ENCODE measurements at regions not wholly inside any gene's neighbourhood (a gene's known extent, or its start where the extent isn't known, plus 50 kb on each side); places are given as distances from the start of the nearest gene placed in this dataset.

GRCh38 chr4:111398906-111399330, 746.3 kb upstream of the FAM241A start:
- Histone ChIP-seq H3K9me3 (ENCODE audit: control insufficient read depth in 5 of 5, low read length in 5 of 5) (no peaks in the 10 kb centered on the region), H3K9ac (ENCODE audit: low read length in 5 of 5) (no peak overlapping the region), H3K36me3 (ENCODE audit: control insufficient read depth in 5 of 5, insufficient read depth in 5 of 5, low read length in 5 of 5) (no peaks in the 10 kb centered on the region), H3K27ac (ENCODE audit: low read depth, low read length) (no peak overlapping the region), H3K4me1 (ENCODE audit: control insufficient read depth in 5 of 5, insufficient read depth in 5 of 5, low read length in 5 of 5) (peaks cover 0 to 13% (median 0%) of the 10 kb centered on the region in 5 donors), H3K27me3 (ENCODE audit: control insufficient read depth in 5 of 5, insufficient read depth in 4 of 5, low read length in 5 of 5) (no peaks in the 10 kb centered on the region), H3K4me3 (ENCODE audit: low read depth in 1 of 5, low read length in 5 of 5) (no peak overlapping the region)

- no peak overlapping the region for H3K4me3 ChIP-seq (ENCODE audit: low read depth in 1 of 5, low read length in 5 of 5)
- H3K9me3 ChIP-seq (ENCODE audit: control insufficient read depth in 5 of 5, low read length in 5 of 5) = no peaks in the 10 kb centered on the region
- H3K36me3 ChIP-seq (ENCODE audit: control insufficient read depth in 5 of 5, insufficient read depth in 5 of 5, low read length in 5 of 5) = no peaks in the 10 kb centered on the region
- no peak overlapping the region for H3K9ac ChIP-seq (ENCODE audit: low read length in 5 of 5)
- peaks cover 0 to 13% (median 0%) of the 10 kb centered on the region in 5 donors for H3K4me1 ChIP-seq (ENCODE audit: control insufficient read depth in 5 of 5, insufficient read depth in 5 of 5, low read length in 5 of 5)
- no peaks in the 10 kb centered on the region for H3K27me3 ChIP-seq (ENCODE audit: control insufficient read depth in 5 of 5, insufficient read depth in 4 of 5, low read length in 5 of 5)
- no peak overlapping the region for H3K27ac ChIP-seq (ENCODE audit: low read depth, low read length)
Observed at GRCh38 chr4:111399623-111400022, 745.6 kb upstream of the FAM241A start.

- no peaks in the 10 kb centered on the region for H3K36me3 ChIP-seq (ENCODE audit: control insufficient read depth in 5 of 5, insufficient read depth in 5 of 5, low read length in 5 of 5)
- H3K9ac ChIP-seq (ENCODE audit: low read length in 5 of 5) = no peak overlapping the region
- peaks cover 0 to 13% (median 0%) of the 10 kb centered on the region in 5 donors for H3K4me1 ChIP-seq (ENCODE audit: control insufficient read depth in 5 of 5, insufficient read depth in 5 of 5, low read length in 5 of 5)
- H3K9me3 ChIP-seq (ENCODE audit: control insufficient read depth in 5 of 5, low read length in 5 of 5) = no peaks in the 10 kb centered on the region
- no peak overlapping the region for H3K4me3 ChIP-seq (ENCODE audit: low read depth in 1 of 5, low read length in 5 of 5)
- no peak overlapping the region for H3K27ac ChIP-seq (ENCODE audit: low read depth, low read length)
- no peaks in the 10 kb centered on the region for H3K27me3 ChIP-seq (ENCODE audit: control insufficient read depth in 5 of 5, insufficient read depth in 4 of 5, low read length in 5 of 5)
Observed at GRCh38 chr4:111400741-111401140, 744.5 kb upstream of the FAM241A start.

GRCh38 chr4:111404673-111405072, 740.6 kb upstream of the FAM241A start:
- H3K4me1 ChIP-seq (ENCODE audit: control insufficient read depth in 5 of 5, insufficient read depth in 5 of 5, low read length in 5 of 5) = peaks cover 0 to 1% (median 0%) of the 10 kb centered on the region in 5 donors

DNA sequence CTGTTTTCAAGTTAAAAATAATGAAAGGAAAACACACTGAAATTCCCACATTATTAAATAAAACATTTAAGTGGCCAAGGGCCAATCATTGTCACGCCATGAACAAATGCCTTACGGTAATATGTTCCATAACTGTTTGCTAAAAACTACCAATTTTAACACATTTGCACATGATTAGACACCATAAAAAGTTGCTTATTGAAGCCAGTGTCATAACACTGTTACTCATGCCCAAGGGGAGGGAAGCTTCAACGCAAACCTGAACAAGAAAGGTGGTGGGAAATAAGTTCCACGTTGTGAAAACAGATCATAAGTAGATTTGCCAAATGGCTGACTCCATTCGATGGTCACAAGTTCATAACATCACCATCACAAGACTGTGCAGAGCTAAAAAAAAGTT, 739.3 kb upstream of the FAM241A start:
- H3K36me3 ChIP-seq (ENCODE audit: control insufficient read depth in 5 of 5, insufficient read depth in 5 of 5, low read length in 5 of 5) = no peaks in the 10 kb centered on the region

More at GRCh38 chr4:111404673-111405072, 740.6 kb upstream of the FAM241A start:
- Histone ChIP-seq H3K27ac (ENCODE audit: low read depth, low read length) (no peak overlapping the region), H3K36me3 (ENCODE audit: control insufficient read depth in 5 of 5, insufficient read depth in 5 of 5, low read length in 5 of 5) (no peaks in the 10 kb centered on the region), H3K9ac (ENCODE audit: low read length in 5 of 5) (no peak overlapping the region), H3K4me3 (ENCODE audit: low read depth in 1 of 5, low read length in 5 of 5) (no peak overlapping the region), H3K9me3 (ENCODE audit: control insufficient read depth in 5 of 5, low read length in 5 of 5) (peaks cover 0 to 4% (median 3%) of the 10 kb centered on the region in 5 donors), H3K27me3 (ENCODE audit: control insufficient read depth in 5 of 5, insufficient read depth in 4 of 5, low read length in 5 of 5) (no peaks in the 10 kb centered on the region)

DNA sequence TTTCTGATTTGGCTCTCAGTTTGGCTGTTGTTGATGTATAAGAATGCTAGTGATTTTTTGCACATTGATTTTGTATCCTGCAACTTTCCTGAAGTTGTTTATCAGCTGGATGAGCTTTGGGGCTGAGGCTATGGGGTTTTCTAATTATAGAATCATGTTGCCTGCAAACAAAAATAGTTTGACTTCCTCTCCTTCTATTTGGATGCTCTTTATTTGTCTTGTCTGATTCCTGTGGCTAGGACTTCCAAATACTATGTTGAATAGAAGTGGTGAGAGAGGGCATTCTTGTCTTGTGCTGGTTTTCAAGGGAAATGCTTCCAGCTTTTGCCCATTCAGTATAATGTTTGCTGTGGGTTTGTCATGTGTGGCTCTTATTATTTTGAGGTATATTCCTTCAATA, 734.7 kb upstream of the FAM241A start:
- H3K4me3 ChIP-seq (ENCODE audit: low read depth in 1 of 5, low read length in 5 of 5) = no peak overlapping the region
- H3K27ac ChIP-seq (ENCODE audit: low read depth, low read length) = no peak overlapping the region
- no peaks in the 10 kb centered on the region for H3K36me3 ChIP-seq (ENCODE audit: control insufficient read depth in 5 of 5, insufficient read depth in 5 of 5, low read length in 5 of 5)
- no peaks in the 10 kb centered on the region for H3K27me3 ChIP-seq (ENCODE audit: control insufficient read depth in 5 of 5, insufficient read depth in 4 of 5, low read length in 5 of 5)
- no peaks in the 10 kb centered on the region for H3K4me1 ChIP-seq (ENCODE audit: control insufficient read depth in 5 of 5, insufficient read depth in 5 of 5, low read length in 5 of 5)
- H3K9ac ChIP-seq (ENCODE audit: low read length in 5 of 5) = no peak overlapping the region
- H3K9me3 ChIP-seq (ENCODE audit: control insufficient read depth in 5 of 5, low read length in 5 of 5) = peaks cover 0 to 10% (median 4%) of the 10 kb centered on the region in 5 donors

More for the DNA sequence above, 739.3 kb upstream of the FAM241A start:
- Histone ChIP-seq H3K4me1 (ENCODE audit: control insufficient read depth in 5 of 5, insufficient read depth in 5 of 5, low read length in 5 of 5) (no peaks in the 10 kb centered on the region), H3K4me3 (ENCODE audit: low read depth in 1 of 5, low read length in 5 of 5) (no peak overlapping the region), H3K9ac (ENCODE audit: low read length in 5 of 5) (no peak overlapping the region), H3K27ac (ENCODE audit: low read depth, low read length) (no peak overlapping the region), H3K27me3 (ENCODE audit: control insufficient read depth in 5 of 5, insufficient read depth in 4 of 5, low read length in 5 of 5) (no peaks in the 10 kb centered on the region), H3K9me3 (ENCODE audit: control insufficient read depth in 5 of 5, low read length in 5 of 5) (peaks cover 0 to 4% (median 3%) of the 10 kb centered on the region in 5 donors)

- Histone ChIP-seq H3K9ac (ENCODE audit: low read length in 5 of 5) (no peak overlapping the region), H3K9me3 (ENCODE audit: control insufficient read depth in 5 of 5, low read length in 5 of 5) (peaks cover 0 to 7% (median 0%) of the 10 kb centered on the region in 5 donors), H3K27me3 (ENCODE audit: control insufficient read depth in 5 of 5, insufficient read depth in 4 of 5, low read length in 5 of 5) (no peaks in the 10 kb centered on the region)
Observed at GRCh38 chr4:111417521-111417920, 727.7 kb upstream of the FAM241A start.

DNA sequence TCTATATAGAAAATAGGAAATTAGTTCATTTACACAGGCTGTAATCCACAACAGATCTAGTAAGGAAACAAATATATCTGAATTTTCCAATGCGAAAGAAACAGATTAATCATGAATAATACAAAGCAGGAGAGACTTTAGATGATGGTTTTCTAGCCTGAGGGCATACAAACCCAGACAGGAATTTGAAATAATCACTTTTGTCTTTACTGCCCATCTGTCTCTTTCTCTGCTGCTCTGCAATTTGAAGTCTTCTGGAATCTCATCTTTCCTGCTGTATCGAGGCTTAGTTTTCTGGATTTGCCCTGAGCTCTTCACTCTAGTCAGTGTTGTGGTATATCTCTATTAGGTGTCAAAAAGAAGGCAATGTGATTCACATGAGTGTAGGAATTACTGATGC, 711.8 kb upstream of the FAM241A start:
- H3K27me3 ChIP-seq (ENCODE audit: control insufficient read depth in 5 of 5, insufficient read depth in 4 of 5, low read length in 5 of 5) = no peaks in the 10 kb centered on the region
- no peak overlapping the region for H3K9ac ChIP-seq (ENCODE audit: low read length in 5 of 5)
- H3K27ac ChIP-seq (ENCODE audit: low read depth, low read length) = no peak overlapping the region
- H3K4me3 ChIP-seq (ENCODE audit: low read depth in 1 of 5, low read length in 5 of 5) = no peak overlapping the region
- H3K36me3 ChIP-seq (ENCODE audit: control insufficient read depth in 5 of 5, insufficient read depth in 5 of 5, low read length in 5 of 5) = no peaks in the 10 kb centered on the region
- peaks cover 0 to 9% (median 0%) of the 10 kb centered on the region in 5 donors for H3K4me1 ChIP-seq (ENCODE audit: control insufficient read depth in 5 of 5, insufficient read depth in 5 of 5, low read length in 5 of 5)
- H3K9me3 ChIP-seq (ENCODE audit: control insufficient read depth in 5 of 5, low read length in 5 of 5) = peaks cover 0 to 5% (median 0%) of the 10 kb centered on the region in 5 donors

More at GRCh38 chr4:111417521-111417920, 727.7 kb upstream of the FAM241A start:
- Histone ChIP-seq H3K27ac (ENCODE audit: low read depth, low read length) (no peak overlapping the region), H3K4me1 (ENCODE audit: control insufficient read depth in 5 of 5, insufficient read depth in 5 of 5, low read length in 5 of 5) (no peaks in the 10 kb centered on the region), H3K36me3 (ENCODE audit: control insufficient read depth in 5 of 5, insufficient read depth in 5 of 5, low read length in 5 of 5) (no peaks in the 10 kb centered on the region), H3K4me3 (ENCODE audit: low read depth in 1 of 5, low read length in 5 of 5) (no peak overlapping the region)

DNA sequence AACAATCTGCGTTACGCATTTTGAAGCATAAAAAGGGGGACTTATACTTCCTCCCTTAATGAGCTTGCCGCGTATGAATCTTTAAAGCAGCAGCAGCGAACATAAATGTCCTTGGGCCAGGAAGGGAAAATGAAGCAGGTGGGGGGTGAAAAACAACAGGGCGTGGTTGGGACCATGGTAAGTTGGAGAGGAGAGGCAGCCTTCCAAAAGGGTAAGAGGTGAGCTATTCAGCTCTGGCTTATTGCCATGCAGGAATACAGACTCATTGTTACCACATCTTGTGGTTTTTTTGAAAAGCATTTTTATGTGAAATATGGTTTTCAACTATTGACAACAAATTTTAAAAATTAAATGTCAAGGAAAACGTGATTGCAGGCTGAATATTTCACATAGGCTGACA, 710.7 kb upstream of the FAM241A start:
- Histone ChIP-seq H3K4me3 (ENCODE audit: low read depth in 1 of 5, low read length in 5 of 5) (no peak overlapping the region), H3K4me1 (ENCODE audit: control insufficient read depth in 5 of 5, insufficient read depth in 5 of 5, low read length in 5 of 5) (peaks cover 0 to 9% (median 0%) of the 10 kb centered on the region in 5 donors), H3K27me3 (ENCODE audit: control insufficient read depth in 5 of 5, insufficient read depth in 4 of 5, low read length in 5 of 5) (no peaks in the 10 kb centered on the region), H3K27ac (ENCODE audit: low read depth, low read length) (no peak overlapping the region), H3K9ac (ENCODE audit: low read length in 5 of 5) (no peak overlapping the region), H3K9me3 (ENCODE audit: control insufficient read depth in 5 of 5, low read length in 5 of 5) (peaks cover 0 to 5% (median 0%) of the 10 kb centered on the region in 5 donors), H3K36me3 (ENCODE audit: control insufficient read depth in 5 of 5, insufficient read depth in 5 of 5, low read length in 5 of 5) (no peaks in the 10 kb centered on the region)

GRCh38 chr4:111435986-111436744, 709.1 kb upstream of the FAM241A start:
- peaks cover 0 to 9% (median 0%) of the 10 kb centered on the region in 5 donors for H3K4me1 ChIP-seq (ENCODE audit: control insufficient read depth in 5 of 5, insufficient read depth in 5 of 5, low read length in 5 of 5)
- H3K9ac ChIP-seq (ENCODE audit: low read length in 5 of 5) = no peak overlapping the region
- no peak overlapping the region for H3K4me3 ChIP-seq (ENCODE audit: low read depth in 1 of 5, low read length in 5 of 5)
- H3K27me3 ChIP-seq (ENCODE audit: control insufficient read depth in 5 of 5, insufficient read depth in 4 of 5, low read length in 5 of 5) = no peaks in the 10 kb centered on the region
- H3K27ac ChIP-seq (ENCODE audit: low read depth, low read length) = no peak overlapping the region
- no peaks in the 10 kb centered on the region for H3K36me3 ChIP-seq (ENCODE audit: control insufficient read depth in 5 of 5, insufficient read depth in 5 of 5, low read length in 5 of 5)
- no peaks in the 10 kb centered on the region for H3K9me3 ChIP-seq (ENCODE audit: control insufficient read depth in 5 of 5, low read length in 5 of 5)

Data from subcutaneous abdominal adipose tissue (tissue), 5 donors.